HepG2 (cell line): ENCODE measurements at regions not wholly inside any gene's neighbourhood (a gene's known extent, or its start where the extent isn't known, plus 50 kb on each side); places are given as distances from the start of the nearest gene placed in this dataset.

Source experiments
- ATAC-seq: fragments of 200-7000 bp; cut with Tn5 transposase; 3 replicates; pipeline ENCODE4 v1.9.1; 2020; ENCODE audit warnings: mild to moderate bottlenecking, moderate library complexity
- BruUV-seq: library from RNA; stranded (reverse); fragments of 400-500 nt; replicated peaks from 2 replicates; lab custom pipeline; 2021; lab: Mats Ljungman, UMichigan
- CTCF ChIA-PET: fragments of 300-600 bp; formaldehyde crosslinking; extraction: SDS; loops from one replicate; lab custom pipeline; 2021; ENCODE audit warnings: low total read pairs, inconsistent platforms, low intra/inter-chr PET ratio; lab: Yijun Ruan, JAX
- POLR2A ChIA-PET: fragments of 350-600 bp; sonication (Branson Sonifier 250); formaldehyde crosslinking; loops from one replicate; lab custom pipeline; 2020; ENCODE audit warnings: antibody characterized with exemption, inconsistent platforms; lab: Yijun Ruan, JAX
- DNase-seq: peaks from one replicate; pipeline ENCODE4 v3.0.0-alpha.2; 2015; ENCODE audit warnings: low spot score
- FAIRE-seq: peaks from 3 replicates; lab custom pipeline; 2011; peaks lifted over from hg19 to GRCh38; lab: Jason Lieb, UNC
- H2AFZ ChIP-seq: one replicate; pipeline ENCODE4 v1.6.1; 2011; ENCODE audit warnings: low read length, inconsistent platforms
- H3K27ac ChIP-seq: fragments of 300-600 bp; 3 replicates; pipeline ENCODE4 v1.8.0; 2011; ENCODE audit warnings: mixed run types, mild to moderate bottlenecking, mixed read lengths, low read length, inconsistent platforms; ENCODE audit not compliant: insufficient read depth; ENCODE audit errors: extremely low read length
- H3K27me3 ChIP-seq, 2 experiments: fragments of 200-600 bp in 1 of 2; 2 replicates in 1 of 2; 3 replicates in 1 of 2; pipeline versions ENCODE4 v1.6.0 to v1.8.0; 2011; ENCODE audit warnings: low read length in 2 of 2, mild to moderate bottlenecking in 2 of 2, moderate library complexity in 2 of 2, inconsistent platforms in 1 of 2; ENCODE audit not compliant: insufficient read depth in 2 of 2, control insufficient read depth in 1 of 2
- H3K36me3 ChIP-seq, 2 experiments: fragments of 200-600 bp in 1 of 2; replicated peaks in 1 of 2; 2 replicates in 1 of 2; 3 replicates in 1 of 2; pipeline versions ENCODE4 v1.5.1 to v1.8.0; 2011; ENCODE audit warnings: low read length in 2 of 2, inconsistent platforms in 1 of 2; ENCODE audit not compliant: insufficient read depth in 2 of 2, control insufficient read depth in 1 of 2
- H3K4me1 ChIP-seq: 2 replicates; pipeline ENCODE4 v1.5.1; 2012; ENCODE audit warnings: low read length, inconsistent platforms; ENCODE audit not compliant: insufficient read depth
- H3K4me2 ChIP-seq: 2 replicates; pipeline ENCODE4 v1.6.0; 2011; ENCODE audit warnings: low read depth, low read length, inconsistent platforms
- H3K4me3 ChIP-seq, 3 experiments: fragments of 200-600 bp in 1 of 3; sonication (generic), shearing (Covaris generic) in 1 of 3; replicated peaks in 1 of 3; 2 replicates each; pipeline ENCODE4 v1.5.1; 2011 to 2016; ENCODE audit warnings: low read length in 3 of 3, inconsistent platforms in 2 of 3, low read depth in 2 of 3, mild to moderate bottlenecking in 2 of 3, control low read depth in 1 of 3, mixed read lengths in 1 of 3; ENCODE audit not compliant: insufficient read depth in 1 of 3
- H3K79me2 ChIP-seq: one replicate; pipeline ENCODE4 v1.6.1; 2011; ENCODE audit warnings: low read length, inconsistent platforms; ENCODE audit not compliant: insufficient read depth
- H3K9ac ChIP-seq: 2 replicates; pipeline ENCODE4 v1.6.0; 2011; ENCODE audit warnings: mild to moderate bottlenecking, low read depth, low read length, inconsistent platforms; ENCODE audit not compliant: insufficient read depth
- H3K9me3 ChIP-seq: 2 replicates; pipeline ENCODE4 v1.5.1; 2012; ENCODE audit warnings: mild to moderate bottlenecking, low read length
- H4K20me1 ChIP-seq: 2 replicates; pipeline ENCODE4 v1.6.0; 2011; ENCODE audit warnings: inconsistent platforms, mild to moderate bottlenecking, low read length, moderate library complexity; ENCODE audit not compliant: insufficient read depth
- GFI1 ChIP-seq: sonication (generic); formaldehyde crosslinking; IDR thresholded peaks from 2 replicates; pipeline ENCODE4 v1.5.0; 2020; ENCODE audit warnings: missing genetic modification reagents, mild to moderate bottlenecking, borderline replicate concordance
- HNRNPL ChIP-seq: fragments of 200-400 bp; formaldehyde crosslinking; IDR thresholded peaks from 2 replicates; pipeline ENCODE4 v1.6.1; 2017; ENCODE audit warnings: mild to moderate bottlenecking, low read depth, low read length
- MAF1 ChIP-seq: sonication (generic); formaldehyde crosslinking; IDR thresholded peaks from 2 replicates; pipeline ENCODE4 v1.5.0; 2020; ENCODE audit warnings: missing genetic modification reagents, borderline replicate concordance
- RBFOX2 ChIP-seq: fragments of 200-400 bp; formaldehyde crosslinking; IDR thresholded peaks from 2 replicates; pipeline ENCODE4 v1.6.1; 2017; ENCODE audit warnings: low read depth, mild to moderate bottlenecking, low read length
- SOX5 ChIP-seq: IDR thresholded peaks from 2 replicates; pipeline ENCODE4 v1.6.1; 2016; ENCODE audit warnings: borderline replicate concordance
- SP4 ChIP-seq: sonication (generic); formaldehyde crosslinking; IDR thresholded peaks from 2 replicates; pipeline ENCODE4 v1.8.1; 2023; ENCODE audit warnings: mild to moderate bottlenecking, missing genetic modification reagents
- TAF15 ChIP-seq: fragments of 200-400 bp; formaldehyde crosslinking; IDR thresholded peaks from one replicate; pipeline ENCODE4 v1.6.1; 2018; ENCODE audit warnings: mild to moderate bottlenecking, low read depth, low read length; ENCODE audit not compliant: poor library complexity, severe bottlenecking
- YY1 ChIP-seq: IDR thresholded peaks from 2 replicates; pipeline ENCODE4 v1.6.1; 2011; ENCODE audit warnings: low read length, low read depth, moderate library complexity, mild to moderate bottlenecking; ENCODE audit not compliant: insufficient read depth, insufficient replicate concordance
- ZKSCAN1 ChIP-seq: fragments of 150-350 bp; IDR thresholded peaks from 2 replicates; pipeline ENCODE4 v1.6.1; 2014; ENCODE audit warnings: low read length
- ZNF598 ChIP-seq: sonication (generic); formaldehyde crosslinking; IDR thresholded peaks from 2 replicates; pipeline ENCODE4 v1.5.1; 2020; ENCODE audit warnings: mild to moderate bottlenecking, missing genetic modification reagents, borderline replicate concordance
- ZNF7 ChIP-seq: IDR thresholded peaks from 2 replicates; pipeline ENCODE4 v1.6.1; 2016; ENCODE audit warnings: missing biosample characterization, missing genetic modification reagents
- WGBS: methylation state at CpG from one replicate; pipeline ENCODE4 v1.1.6; 2017; ENCODE audit warnings: low lambda C conversion rate; 5-methylcytosine and 5-hydroxymethylcytosine counted together
- in situ Hi-C: cut with HindIII; loops from 2 replicates; pipeline ENCODE4 v1.10.0; 2017; ENCODE audit warnings: low pct_unique_long_range_greater_than_20kb; ENCODE audit not compliant: extremely low pct_ligation_motif_present
- intact Hi-C: fragments of 100-400 bp; cut with micrococcal nuclease; formaldehyde crosslinking; loops from one replicate; pipeline ENCODE4 v1.10.0; 2022; ENCODE audit not compliant: unreplicated experiment
- TF ChIP-seq, protein P1 (sequence below): sonication (generic); formaldehyde crosslinking; IDR thresholded peaks from 2 replicates; pipeline ENCODE4 v1.4.0; 2020; ENCODE audit warnings: missing genetic modification reagents, mild to moderate bottlenecking, borderline replicate concordance
- TF ChIP-seq, protein P2 (sequence below): sonication (generic); formaldehyde crosslinking; IDR thresholded peaks from 2 replicates; pipeline ENCODE4 v1.5.1; 2020; ENCODE audit warnings: missing genetic modification reagents, mild to moderate bottlenecking, borderline replicate concordance
- TF ChIP-seq, protein P3 (sequence below): sonication (generic); formaldehyde crosslinking; IDR thresholded peaks from 2 replicates; pipeline ENCODE4 v1.5.1; 2020; ENCODE audit warnings: missing genetic modification reagents, mild to moderate bottlenecking, borderline replicate concordance
- TF ChIP-seq, protein P4 (sequence below): sonication (generic); formaldehyde crosslinking; conservative IDR thresholded peaks from 2 replicates; pipeline ENCODE4 v1.8.0; 2022; ENCODE audit warnings: missing genetic modification reagents

DNA sequence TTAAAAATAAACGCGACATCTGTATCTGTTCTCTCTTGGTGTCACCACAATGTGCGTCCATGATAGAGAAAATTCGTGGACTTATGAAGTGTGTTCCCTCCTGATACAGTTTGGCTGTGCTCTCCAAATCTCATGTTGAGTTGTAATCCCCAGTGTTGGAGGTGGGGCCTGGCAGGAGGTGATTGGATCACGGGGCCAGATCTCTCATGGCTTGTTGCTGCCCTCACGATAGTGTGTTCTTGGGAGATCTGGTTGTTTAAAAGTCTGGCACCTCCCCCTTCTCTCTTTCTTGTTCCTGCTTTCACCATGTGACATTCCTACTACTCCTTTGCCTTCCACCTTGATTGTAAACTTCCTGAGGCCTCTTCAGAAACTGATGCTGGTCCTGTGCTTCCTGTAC, 229.4 kb upstream of the MYO3A start (continued):
- TF ChIP-seq, protein P1, sequence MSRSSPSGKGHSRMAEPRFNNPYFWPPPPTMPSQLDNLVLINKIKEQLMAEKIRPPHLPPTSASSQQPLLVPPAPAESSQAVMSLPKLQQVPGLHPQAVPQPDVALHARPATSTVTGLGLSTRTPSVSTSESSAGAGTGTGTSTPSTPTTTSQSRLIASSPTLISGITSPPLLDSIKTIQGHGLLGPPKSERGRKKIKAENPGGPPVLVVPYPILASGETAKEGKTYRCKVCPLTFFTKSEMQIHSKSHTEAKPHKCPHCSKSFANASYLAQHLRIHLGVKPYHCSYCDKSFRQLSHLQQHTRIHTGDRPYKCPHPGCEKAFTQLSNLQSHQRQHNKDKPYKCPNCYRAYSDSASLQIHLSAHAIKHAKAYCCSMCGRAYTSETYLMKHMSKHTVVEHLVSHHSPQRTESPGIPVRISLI = no peak
- TF ChIP-seq MAF1 (CRISPR knock-in tag) = no peak
- no peak for TF ChIP-seq SP4 (CRISPR knock-in tag)

DNA sequence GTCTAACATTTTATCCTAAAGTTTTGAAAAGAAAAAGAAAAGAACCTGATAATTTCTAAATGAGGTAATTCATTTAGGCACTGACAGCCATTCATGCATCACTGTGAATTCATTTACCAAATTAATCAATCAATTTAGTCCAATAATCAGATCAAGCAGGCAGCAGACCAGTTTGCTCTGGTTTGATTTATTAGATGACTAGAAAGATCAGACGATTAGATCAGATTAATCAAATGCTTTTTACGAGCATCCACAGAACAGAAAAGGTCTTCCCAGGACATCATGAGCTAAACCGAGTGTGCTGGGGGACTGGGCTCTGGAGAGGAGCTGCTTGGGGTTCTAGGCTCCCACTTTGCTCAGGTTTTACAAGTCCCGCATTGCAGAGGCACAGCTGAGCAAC, 226.5 kb upstream of the MYO3A start:
- in situ Hi-C loops = no loop called here
- Histone ChIP-seq H3K79me2 (no peaks in the 10 kb centered on the region), H3K27me3 (no peaks in the 10 kb centered on the region), H3K27ac (no peak overlapping the region), H3K9ac (no peak overlapping the region), H3K36me3 (no peaks in the 10 kb centered on the region)
- POLR2A ChIA-PET = no interaction called here
- no peak for ATAC-seq
- no peak for TF ChIP-seq HNRNPL
- TF ChIP-seq RBFOX2 = no peak
- TF ChIP-seq SOX5 (CRISPR knock-in tag) = no peak
- TF ChIP-seq GFI1 (CRISPR knock-in tag) = no peak
- no peak for TF ChIP-seq TAF15
- TF ChIP-seq, protein P2, sequence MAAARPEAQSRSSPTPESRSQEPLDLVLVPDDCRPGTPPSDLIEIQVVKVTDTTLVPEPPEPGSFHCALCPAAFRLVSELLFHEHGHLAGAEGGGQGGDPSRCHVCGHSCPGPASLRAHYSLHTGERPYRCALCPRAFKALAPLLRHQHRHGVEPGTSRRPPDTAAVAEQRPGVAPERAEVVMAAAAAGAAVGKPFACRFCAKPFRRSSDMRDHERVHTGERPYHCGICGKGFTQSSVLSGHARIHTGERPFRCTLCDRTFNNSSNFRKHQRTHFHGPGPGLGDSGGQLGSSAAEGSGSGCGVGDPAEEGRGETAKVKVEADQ (CRISPR knock-in tag) = no peak
- TF ChIP-seq ZNF598 = no peak
- TF ChIP-seq, protein P3, sequence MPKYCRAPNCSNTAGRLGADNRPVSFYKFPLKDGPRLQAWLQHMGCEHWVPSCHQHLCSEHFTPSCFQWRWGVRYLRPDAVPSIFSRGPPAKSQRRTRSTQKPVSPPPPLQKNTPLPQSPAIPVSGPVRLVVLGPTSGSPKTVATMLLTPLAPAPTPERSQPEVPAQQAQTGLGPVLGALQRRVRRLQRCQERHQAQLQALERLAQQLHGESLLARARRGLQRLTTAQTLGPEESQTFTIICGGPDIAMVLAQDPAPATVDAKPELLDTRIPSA (CRISPR knock-in tag) = no peak
- no peak for TF ChIP-seq YY1
- TF ChIP-seq ZNF7 (CRISPR knock-in tag) = no peak
- TF ChIP-seq, protein P4, sequence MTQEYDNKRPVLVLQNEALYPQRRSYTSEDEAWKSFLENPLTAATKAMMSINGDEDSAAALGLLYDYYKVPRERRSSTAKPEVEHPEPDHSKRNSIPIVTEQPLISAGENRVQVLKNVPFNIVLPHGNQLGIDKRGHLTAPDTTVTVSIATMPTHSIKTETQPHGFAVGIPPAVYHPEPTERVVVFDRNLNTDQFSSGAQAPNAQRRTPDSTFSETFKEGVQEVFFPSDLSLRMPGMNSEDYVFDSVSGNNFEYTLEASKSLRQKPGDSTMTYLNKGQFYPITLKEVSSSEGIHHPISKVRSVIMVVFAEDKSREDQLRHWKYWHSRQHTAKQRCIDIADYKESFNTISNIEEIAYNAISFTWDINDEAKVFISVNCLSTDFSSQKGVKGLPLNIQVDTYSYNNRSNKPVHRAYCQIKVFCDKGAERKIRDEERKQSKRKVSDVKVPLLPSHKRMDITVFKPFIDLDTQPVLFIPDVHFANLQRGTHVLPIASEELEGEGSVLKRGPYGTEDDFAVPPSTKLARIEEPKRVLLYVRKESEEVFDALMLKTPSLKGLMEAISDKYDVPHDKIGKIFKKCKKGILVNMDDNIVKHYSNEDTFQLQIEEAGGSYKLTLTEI (CRISPR knock-in tag) = no peak
- TF ChIP-seq ZKSCAN1 = no peak
- TF ChIP-seq, all 625 proteins: peak for 0
- CTCF ChIA-PET = no interaction called here
- FAIRE-seq (no peak), DNase-seq (no peak)
- Histone ChIP-seq H2AFZ (no peak overlapping the region), H3K4me1 (no peaks in the 10 kb centered on the region), H3K4me3 (no peak overlapping the region), H4K20me1 (no peaks in the 10 kb centered on the region), H3K9me3 (no peaks in the 10 kb centered on the region), H3K4me2 (no peak overlapping the region)
- 4% methylated on average over 4 of the region's 4 CpGs for WGBS
- BruUV-seq = no TSS peak
- intact Hi-C loops = no loop called here
